Activated T-helper 1 cell treated with Interleukin-2 at 50 U/mL for 16 hours (primary cell): ENCODE measurements at regions not wholly inside any gene's neighbourhood (a gene's known extent, or its start where the extent isn't known, plus 50 kb on each side); places are given as distances from the start of the nearest gene placed in this dataset.

ENCODE experiments used
- DNase-seq: peaks from one replicate; pipeline ENCODE4 v3.0.0-alpha.2; 2020; ENCODE audit warnings: low read depth

DNA sequence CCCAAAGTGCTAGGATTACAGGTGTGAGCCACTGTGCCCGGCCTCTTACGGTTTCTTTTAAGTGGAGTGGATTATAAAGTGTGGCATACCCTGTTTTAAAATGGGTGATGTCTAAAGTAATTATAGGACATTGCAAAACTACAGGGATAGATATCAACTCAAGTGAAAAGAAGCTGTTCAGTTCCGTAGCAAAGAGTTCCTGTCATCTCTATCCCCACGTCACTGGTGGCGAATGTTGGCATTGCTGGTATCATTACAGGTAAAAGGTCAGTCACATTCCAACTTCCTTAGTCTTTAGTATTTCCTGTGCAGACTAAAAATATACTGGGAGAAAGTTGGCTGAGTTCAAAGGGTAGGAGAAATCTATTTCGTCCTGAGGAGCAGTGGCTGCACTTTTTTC, 95.6 kb upstream of the SLC38A2 start:
- no peak for DNase-seq

DNA sequence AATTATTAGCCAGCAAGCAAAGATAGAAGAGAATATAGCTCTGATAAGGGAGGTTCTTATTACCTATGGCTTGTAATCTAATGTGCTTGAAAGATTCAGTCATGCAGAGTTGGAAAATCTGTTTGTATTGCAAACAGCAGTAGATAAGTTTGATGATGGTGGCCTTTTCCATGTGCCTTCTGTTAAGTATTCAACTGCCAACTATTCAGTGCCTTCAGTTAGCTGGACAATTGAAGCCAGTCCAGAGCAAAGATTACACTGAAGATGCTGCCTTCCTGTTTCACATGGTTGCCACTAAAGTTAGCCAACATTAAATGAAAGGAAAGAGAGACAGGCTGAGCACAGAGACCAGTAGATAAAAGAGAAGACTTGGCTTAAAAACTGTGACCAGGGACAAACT, 92.7 kb upstream of the SLC38A2 start:
- no peak for DNase-seq

DNA sequence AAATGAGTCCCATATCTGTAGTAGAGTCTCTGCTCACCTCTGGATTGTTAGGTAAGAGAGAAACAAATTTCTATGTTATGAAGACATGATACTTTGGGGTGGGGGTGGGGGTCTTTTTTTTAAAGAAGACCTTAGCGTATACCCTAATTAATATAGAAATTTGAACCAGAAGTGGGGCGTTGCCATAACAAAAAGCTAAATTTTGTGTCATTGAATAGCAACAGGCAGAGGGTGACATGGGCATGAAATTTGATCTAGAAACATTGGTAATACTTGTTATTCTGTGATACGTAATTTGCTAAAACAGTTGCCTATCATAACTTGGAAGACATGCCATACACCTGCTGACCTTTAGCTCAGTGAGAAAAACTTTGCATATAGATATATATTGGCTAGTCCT, 92.3 kb upstream of the SLC38A2 start:
- no peak for DNase-seq

DNA sequence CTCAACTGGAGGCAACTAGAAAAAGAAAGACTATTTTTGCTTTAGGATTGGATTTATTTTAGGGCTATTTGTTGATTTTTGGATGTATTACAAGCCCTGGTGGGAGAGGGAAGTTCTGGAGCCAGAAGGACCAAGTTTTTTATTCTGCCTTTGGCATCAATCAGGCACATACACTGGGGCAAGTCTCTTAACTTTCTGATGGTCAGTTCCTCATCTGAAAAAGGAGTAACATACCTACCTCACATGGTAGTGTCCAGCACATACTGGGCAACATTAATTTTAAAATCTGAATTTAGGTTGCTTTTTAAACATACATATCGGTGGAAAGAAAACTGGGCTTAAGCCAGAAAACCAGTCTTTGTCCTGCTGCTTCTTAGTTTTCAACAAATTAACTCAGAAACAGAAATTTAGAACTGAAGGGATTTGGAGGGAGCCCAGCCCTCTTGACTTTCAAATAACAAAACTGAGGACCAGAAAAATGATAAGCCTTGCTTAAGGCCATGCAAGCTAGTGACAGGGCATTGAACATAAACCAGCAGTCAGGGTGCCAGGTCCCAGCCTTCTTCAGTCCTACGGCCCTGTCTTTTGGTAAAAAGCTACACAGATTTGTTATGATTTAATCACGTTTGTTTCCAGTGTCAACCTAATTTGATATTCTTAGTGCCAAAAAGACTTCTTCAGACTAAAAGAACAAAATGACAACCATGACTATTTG, 90.2 kb upstream of the SLC38A2 start:
- no peak for DNase-seq

DNA sequence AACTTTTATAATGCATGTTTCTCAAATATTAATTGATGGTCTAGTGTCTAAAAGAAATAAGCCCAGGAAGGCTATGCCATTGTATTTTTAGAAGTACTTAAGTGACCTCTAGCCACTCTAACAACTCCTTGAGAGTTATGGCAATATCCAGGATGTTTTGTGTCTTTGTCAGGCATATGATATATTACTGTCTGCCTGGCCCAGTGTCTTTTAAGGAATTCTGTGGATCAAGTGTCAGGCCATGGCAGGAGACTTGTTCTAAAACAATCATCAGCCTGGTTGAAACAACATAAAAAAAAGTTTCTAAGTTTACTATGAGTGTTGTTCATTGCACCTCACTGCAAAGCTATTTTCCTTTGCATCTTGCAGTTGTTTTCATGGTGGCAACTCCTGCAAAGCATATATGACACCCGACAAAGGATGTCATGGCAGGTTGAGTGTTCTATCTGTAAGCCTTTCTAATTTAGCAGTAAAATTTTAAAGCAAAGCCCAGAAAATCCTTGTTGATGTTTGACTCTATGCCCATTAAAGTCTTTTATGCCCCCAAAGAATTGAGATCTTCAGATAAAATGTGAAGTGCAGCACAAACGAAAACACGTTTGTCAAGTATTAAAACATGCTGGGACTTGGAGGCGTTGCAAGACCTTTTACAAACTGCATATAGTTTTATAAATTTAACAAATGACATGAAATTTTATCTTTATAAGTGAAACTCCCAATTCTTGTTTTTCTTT, 89.5 kb upstream of the SLC38A2 start:
- no peak for DNase-seq

DNA sequence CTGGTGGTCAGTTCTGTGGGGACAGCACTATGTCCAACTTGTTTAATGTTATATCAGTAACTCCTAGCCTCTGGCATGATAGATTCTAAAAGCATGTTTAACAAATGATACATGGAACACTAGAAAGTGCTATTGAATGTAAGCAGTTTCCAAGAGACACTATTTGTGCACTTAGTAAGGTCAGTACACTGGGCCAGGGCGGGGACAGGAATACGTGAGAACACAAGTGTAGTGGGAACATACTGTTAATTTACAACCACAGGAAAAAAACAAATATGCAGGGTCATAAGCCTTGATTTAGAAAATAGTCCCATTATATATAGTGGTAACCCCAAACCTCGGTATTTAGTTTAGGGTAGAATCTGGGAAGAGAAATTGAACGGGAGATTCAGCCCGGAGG, 88.9 kb upstream of the SLC38A2 start:
- no peak for DNase-seq

DNA sequence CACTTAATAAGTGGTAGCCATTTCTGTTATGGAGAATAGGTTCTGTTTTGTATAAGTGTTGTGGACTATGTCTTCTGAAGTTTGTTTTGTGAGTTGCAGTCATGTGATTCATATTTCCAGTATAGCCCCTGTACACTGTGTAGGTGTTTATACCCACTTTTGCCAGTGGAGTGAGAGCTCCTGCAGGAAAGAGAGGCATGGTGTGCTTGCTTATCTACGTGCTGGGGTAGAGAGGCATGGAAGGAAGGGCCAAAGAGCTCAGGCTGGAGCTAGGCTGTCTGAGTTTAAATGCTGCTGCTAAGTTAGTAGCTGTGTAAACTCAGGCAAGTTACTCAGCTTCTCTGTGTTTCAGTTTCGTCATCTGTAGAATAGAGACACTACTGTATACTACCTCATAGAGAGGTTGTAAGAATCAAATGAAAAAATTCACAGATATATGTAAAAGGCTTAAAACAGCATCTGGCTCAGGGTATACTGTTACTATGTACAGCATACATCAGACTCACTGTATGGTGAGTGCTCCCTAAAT, 88.2 kb upstream of the SLC38A2 start:
- DNase-seq: no peak

DNA sequence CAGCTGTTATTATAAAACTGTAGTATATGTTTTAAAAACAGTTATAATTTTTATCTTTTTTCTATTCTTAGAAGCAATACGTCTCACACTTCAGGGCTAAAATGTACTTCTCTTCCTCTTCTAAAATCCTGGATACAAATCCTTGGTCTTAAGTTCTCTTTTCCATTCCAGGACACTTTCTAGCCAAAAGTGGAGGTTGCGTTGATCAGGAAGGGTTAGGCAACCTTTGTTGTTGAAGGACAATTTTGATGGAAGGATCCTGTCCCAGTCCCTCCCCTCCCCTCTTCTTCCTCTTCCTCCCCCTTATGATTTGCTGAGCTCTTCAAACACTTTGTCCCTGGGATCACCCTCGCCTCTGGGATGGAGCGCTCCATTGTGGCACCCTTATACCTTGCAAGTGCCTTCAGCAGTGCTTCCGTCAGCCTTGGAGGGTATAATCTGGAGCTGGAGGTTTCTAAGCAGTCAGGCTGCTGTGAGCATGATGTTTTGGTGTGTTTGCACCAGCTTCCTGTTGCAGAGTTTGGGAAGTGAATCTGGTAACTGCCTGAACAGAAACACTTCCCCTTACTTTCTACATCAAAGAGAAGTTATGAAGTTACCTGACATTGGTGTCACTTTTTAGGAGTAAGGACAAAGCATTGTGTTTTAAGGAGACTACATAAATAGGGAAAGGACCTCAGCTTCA, 87.4 kb upstream of the SLC38A2 start:
- DNase-seq: no peak

DNA sequence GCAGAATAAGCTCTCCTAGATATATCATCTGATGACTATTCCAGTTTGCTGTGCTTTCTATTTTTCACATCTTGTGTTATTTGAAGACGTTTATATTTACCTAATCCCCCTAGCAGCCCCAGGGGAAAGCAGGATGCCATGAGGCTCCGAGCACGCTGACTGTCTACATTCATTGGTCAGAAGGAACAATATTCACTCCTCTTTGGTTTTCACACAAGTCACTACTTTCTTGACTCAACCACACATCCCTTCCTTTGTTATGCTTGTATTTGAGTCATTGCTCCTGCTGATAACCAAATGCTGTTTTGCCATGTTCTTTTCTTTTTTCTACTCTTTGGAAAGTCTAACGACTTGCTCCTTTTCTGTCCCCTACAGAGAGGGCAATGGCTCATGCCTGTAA, 86.5 kb upstream of the SLC38A2 start:
- DNase-seq: no peak

DNA sequence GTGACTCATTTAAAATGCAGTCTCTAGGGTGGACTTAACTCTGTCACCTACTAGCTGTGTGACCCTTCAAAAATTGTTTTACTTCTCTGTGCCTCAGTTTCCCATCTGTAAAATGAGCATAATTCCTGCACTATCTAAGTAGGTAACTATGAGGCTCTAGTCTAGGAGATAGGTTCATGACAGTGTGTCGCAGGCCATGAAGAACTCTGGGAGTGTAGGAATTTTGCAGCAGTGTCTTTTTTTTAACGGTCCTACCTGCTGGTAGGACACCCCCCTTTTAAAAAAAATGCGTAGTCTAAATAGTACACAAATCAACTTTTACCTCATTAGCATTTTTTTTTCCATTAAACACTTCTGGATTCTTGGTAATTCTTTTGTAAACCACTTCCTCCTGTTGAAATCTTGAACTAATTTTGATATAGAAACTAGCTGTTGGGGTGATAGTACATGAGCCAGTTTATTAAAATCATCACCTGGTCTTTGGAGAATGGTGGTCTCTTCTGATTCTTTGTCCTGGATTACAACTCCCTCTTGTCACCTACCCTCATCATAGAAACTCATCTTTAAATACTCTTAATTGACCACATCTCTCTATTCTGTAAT, 86.0 kb upstream of the SLC38A2 start:
- DNase-seq: no peak

DNA sequence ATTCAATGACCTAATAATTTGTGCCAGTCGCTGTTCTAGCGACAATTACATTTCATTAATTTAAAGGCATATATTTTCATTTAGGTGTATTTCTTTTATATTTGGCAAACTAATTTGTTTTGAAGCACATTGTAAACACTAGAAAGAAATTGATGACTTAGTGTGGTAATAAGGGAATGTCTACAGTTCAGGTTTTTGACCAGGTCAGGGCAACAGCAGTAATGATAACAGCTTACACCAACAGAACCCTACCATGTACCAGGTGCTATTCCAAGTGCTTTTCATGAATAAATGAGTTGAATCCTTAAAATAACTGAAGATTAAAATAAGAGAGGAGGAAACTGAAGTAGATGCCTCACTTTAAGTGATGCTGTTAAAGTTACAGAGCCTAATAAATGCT, 85.4 kb upstream of the SLC38A2 start:
- no peak for DNase-seq

DNA sequence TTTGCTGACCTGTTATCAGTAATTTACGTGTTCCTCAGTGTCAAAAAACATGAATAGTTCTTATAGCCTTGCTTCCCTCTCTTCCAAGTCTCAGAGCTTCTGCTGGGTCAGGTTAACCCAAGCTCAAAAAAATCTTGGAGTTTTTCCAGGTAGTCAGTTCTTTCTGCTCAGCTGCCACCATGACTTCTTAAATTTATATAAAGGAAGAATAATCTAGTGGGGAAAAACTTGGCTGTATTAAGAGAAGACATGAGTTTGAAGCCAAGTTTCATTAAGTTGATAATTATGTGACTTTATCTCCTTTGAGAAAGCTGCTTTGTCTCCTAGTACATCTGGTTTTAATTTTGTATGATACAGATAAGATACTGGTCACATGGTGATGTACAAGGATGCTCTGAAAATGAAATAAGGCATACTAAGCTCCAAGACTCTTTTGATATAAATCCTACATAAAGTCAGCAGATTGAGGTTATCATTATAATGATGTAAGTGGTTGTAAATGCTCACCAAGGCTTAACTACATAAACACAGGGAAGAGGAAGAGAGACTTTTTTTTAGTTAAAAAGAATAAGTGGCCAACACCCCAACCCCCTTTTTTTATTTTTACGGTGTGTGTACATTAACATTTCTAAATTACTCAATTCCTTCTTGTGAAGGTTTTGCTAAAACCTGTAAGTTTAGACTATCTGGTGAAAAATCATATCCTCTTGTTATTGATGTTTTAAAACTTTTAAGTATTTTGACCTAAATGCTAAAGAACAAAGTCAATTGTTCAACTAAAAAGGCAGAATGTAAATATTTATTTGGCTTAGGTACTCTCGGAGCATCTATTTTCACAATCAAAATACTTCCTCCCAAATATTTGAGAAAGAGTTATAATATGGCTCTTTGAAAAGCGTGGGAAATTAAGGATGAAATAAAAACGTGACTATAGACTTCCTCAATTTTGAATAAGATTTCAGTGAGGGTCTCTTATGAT, 84.1 kb upstream of the SLC38A2 start:
- DNase-seq: no peak

DNA sequence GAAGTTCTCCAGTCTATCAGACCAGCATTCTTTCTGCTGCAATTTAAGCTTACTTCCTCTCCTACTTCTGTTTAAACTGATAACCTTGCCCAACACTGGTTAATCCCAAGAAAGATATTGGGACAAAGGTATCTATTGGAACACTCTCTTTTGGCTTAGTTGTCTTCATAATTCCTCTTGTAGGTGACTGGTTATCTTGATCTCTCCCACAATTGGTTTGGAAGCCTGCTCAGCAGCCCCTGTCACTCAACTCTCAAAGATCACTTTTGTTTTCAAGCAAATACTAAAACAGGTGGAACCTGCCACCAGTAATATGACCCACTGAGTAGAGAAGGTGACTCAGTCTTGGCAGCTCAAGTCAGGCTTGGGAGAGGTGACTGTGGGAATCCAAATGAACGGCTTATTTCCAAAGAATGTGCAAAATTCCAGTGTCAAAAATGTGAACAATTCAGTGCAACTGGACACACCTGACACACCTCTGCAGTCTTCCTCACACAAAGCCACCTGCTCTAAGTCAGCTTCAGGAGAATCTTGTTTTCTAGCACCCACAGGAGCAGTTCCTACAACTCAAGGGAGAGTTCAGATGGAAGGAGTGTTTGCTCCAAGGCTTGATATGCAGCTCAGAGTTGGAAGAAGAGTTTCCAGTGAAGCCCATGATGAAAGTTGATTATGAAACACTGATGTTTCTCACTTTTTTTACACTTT, 83.2 kb upstream of the SLC38A2 start:
- no peak for DNase-seq

DNA sequence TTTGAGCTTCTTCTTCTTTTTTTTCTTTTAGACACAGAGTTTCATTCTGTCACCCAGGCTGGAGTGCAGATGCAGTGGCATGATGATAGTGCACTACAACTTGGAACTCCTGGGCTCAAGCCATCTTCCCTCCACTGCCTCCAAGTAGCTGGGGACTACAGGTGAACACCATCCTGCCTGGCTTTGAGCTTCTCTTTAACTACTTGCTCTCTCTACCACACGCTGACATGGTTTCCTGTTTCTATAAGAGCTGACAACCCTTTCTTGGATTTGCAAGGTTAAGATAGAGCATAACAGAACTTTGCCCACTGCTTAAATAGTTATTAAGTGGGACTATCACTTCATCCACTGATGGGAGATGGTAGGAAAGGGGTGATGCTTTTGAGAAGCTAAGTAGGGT, 82.4 kb upstream of the SLC38A2 start:
- DNase-seq: no peak

DNA sequence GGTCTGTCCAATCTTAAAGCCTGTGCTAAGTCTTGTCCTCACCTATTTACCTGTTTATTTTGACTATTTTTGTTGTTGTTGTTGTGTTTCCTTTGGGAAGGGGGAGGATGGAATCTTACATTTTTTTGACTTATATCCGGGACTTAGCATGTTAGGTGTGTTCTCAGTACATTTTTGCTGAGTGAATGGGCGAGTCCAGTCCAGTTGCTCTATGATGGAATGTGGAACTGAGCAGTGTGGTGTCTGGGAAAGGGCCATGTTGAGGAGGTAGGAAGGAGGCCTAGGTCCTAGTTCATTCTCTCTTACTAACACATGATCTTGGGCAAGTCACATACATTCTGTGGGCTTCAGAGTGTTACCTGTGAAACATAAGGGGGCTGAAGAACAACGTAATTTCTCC, 80.9 kb upstream of the SLC38A2 start:
- DNase-seq: no peak

DNA sequence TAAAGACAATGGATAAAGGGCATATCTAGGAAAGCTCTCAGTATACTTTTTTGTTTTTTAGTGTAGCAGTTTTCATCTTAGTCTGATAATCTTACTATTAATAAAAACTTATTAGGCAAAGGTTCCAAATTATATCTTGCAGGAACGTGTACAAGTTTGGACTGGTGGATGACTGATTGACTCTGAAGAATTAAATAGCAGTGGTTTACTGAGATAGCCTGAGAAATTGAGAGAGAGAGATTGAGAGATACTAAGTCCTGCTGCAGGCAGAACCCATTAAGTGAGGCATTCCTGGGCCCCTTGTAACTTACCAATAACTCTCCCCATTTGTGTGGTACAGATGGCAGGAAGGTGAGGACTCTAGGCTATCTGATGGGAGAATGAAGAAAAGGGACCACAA, 80.2 kb upstream of the SLC38A2 start:
- no peak for DNase-seq

DNA sequence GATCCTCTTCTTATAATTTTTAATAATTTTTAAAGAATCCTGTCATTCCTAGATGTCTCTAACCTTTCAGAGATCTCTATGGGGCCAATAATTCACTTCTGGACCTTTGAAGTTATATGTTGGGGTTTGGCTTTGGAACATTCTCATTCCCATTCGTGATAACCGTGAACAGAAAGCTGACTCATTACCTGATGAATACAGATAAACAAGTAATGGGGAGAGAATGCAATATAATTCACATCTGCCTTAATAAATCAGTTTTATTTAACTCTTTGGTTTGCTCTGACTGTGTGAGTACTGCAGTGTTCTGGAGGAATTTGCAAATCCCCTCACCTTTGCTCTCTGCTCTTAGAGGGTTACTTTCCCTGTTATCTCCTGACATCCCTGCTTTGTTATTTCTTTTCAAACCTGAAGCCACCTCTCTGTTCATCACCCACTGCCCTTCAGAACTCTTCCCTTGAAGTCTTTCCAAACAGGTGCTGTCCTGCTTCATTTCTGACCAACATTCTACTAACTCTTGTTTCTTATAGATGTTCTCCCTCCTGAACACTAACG, 79.6 kb upstream of the SLC38A2 start:
- DNase-seq: no peak

DNA sequence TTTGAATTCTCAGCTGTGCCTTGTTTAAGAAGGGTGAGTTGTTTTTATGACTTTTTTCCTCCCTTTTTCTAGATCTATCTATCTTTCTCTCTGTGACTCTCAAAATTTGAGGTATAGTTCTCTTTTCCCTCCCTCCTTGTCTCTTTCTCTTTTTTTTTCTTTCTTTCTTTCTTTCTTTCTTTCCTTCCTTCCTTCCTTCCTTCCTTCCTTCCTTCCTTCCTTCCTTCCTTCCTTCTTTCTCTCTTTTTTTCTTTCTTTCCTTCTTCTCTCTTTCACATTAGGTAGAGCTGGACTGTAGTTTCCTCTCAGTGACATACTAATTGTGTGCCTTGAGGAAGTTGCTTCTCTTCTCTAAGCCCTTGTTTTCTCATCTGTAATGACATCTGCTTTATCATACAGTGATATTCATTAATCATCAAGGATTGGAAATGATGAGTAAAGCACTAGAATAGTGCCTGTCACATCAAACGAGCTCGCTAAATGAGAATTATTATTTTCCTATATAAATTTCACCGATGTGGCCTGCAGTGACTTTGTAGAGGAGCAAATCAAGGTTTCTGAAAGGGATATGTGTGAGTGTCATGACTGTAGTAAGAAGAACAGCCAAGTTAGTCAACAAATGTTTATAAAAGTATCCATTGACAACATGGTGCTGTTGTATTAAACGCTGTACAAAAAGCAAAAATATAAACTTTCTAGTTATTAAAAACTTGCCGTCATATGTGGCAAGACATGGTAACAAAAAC, 78.9 kb upstream of the SLC38A2 start:
- DNase-seq: no peak

DNA sequence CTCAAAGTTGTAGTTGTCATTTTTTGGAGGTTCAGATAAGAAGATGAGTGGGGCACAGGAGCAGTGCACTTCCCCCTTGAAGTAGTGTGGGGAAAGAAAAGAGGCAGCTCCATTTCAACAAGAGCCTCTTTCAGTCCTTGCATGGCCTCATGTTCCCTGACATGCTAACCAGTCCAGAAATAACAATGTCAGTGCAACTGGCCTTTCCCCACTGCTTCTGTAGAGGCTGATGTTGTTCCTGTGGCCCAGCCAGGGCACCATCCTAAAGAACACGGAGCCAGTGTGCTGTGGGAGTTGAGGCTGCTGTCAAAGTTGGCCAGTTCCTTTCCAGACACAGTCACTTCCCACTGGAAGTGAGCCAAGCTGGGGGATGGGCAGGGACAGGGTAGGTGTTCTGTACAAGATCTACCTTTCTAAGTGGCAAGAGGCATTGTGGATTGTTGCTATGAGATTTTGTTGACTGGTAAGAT, 77.7 kb upstream of the SLC38A2 start:
- no peak for DNase-seq

DNA sequence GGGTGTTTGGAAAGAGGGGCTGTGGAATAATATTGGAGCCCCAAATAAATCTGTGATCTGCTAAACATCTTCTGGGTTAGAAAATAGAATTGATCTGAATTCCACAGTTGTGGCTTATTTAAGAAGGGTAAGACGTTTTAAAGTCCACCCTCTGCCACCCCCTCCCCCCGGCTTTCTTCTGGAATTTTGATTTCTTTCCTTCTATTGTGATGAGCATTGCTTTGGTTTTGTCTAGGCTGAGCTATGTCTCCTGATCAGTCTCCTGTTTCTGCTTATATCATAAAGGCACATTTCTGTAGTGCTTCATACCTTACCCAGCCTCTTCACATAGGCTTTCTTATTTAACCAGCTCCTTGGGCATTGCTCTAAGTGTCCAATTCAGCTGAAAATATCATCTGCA, 77.3 kb upstream of the SLC38A2 start:
- DNase-seq: no peak
